ENCODE measurements at regions not wholly inside any gene's neighbourhood (a gene's known extent, or its start where the extent isn't known, plus 50 kb on each side); places are given as distances from the start of the nearest gene placed in this dataset.

DNA sequence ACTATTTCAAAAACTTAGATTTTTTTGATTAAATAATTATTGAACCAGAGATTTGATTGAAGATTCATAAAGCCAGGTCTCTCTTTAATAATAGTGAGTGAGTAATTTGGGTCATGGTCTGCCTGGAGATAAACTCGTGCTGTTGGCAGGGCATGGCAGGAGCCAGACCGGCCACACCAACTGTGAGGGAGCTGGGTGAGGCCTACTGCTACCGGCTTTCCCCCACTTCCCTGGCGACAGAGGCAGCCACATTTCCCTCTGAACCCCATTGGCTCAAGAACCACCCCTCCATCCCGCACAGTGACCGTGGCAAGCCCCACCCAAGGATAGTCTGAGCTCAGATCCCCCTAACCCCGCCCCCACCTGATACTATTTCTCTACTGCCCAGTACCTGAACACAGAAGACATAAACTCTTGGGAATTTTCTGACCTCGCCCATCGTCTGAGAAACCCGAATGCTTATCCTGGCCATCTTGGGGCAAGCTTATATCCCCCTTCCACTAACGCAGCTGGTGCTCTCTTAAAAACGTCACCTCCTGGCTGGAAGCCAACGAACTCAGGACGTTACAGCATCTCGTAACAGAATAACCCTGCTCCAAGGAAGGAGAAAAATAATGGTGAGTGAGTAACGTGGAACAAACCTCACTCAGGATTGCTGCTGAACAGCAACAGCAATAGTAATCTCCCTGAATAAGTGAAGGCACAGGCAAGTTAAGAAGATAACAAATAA, 627.6 kb upstream of the PCDH9 start:
- DNase-seq, result no peak

DNA sequence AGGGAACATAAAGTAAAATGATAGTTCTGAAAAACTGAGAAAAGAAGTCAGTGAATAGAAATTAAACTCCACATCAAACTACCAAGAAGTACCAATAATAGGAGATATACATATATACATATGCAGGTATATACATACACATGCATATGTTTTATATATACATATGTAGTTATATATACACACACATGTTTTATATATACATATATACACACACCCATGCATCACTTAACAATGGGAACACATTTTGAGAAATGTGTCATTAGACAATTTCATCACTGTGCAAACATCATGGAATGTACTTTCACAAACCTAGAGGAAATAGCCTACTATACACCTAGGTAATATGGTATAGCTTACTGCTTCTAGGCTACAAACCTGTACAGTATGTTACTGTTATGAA, 626.8 kb upstream of the PCDH9 start:
- no peak for DNase-seq

DNA sequence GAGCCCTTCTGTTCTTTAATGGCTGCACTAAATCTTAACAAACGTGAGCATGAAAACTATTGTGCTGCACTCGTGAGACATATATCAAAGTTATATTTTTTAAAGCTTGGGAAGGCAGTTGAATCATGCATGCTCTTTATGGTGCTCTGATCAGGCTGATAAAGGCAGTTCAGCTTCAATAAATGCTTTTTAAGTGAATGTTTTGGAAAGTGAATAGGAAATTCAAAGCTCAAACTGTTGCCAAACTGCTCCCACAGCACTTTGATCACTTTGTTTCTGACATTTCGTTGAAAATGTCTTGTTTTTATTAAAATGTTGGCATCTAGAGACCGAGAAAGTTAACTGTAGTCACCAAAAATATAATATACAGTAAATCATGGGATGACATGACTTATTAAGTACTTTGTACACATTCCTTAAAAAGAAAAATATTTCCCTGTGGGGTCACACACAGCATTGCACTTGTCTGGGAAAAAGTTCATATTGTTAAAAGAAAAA, 625.7 kb upstream of the PCDH9 start:
- no peak for DNase-seq

DNA sequence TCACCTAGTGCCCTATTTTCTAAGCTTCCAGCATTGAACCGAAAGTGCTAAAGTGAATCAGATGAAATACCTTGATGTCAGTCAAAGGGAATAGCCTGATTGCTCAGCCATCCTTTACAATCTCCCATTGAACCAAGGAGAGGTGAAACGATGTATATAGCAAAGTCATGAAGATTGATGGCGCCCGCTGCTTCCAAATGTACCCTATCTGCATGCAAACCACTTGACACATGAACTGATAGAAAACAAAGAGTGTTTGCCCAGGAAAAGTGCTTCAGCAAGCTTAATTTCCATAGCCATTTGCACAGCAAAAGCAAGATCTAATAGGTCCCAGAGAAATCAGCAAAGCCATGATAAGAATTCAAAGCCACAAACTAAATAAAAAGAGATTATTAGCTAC, 624.9 kb upstream of the PCDH9 start:
- no peak for DNase-seq

DNA sequence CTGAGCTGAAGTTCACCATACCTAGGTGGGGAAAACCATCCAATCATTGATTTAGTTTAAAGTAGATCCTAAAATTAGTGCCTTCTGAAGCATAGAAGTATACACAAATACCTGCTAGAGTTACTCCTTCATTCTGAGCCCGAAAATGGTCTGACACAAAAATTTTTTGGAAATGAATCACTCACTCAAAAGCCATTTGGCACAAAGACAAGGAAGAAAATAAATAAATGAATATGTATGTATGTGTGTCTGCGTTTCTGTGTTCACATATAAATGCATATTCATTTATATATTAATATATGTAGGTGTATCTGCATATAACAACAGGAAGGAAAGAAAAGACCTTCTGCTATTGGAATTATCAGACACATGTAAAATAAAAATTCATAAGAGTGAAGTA, 614.4 kb upstream of the PCDH9 start:
- no peak for DNase-seq

DNA sequence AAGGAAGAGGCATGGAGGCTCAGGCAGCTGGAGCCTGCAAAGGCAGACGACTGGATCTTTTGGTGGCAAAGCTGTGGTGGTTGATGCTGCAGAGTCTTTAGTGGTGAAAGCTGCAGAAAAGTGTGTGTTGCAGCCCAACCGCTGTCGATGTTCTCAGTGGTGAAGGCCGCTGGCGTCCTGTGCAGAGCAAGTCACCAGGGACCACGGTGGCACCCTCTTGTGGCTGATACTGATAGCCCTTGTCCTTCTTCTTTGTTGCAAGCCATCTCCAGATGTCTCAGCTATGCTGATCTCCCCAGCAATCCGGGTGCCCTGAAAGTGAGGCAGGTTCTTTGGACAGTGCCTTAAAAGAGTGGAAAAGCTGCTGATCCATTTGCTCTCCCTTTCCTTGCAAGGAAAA, 610.9 kb upstream of the PCDH9 start:
- no peak for DNase-seq

DNA sequence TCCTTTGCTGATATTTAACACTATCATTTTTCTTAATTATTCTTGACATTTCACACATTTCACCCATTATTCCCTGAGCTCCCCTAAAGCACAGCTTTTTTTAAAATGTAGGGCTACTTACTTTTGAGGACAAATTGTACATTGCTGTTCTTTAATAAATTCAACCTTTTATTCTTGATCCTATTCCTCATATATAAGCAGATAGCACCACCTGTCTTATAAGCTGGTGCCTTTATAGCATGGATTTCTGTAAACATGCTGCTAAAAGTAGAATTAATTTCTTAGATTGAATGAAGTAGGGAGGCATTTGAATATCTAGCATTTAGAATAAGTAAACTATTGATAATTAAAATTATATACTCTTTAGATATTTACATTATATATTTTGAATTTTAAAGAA, 603.4 kb upstream of the PCDH9 start:
- DNase-seq, result no peak

DNA sequence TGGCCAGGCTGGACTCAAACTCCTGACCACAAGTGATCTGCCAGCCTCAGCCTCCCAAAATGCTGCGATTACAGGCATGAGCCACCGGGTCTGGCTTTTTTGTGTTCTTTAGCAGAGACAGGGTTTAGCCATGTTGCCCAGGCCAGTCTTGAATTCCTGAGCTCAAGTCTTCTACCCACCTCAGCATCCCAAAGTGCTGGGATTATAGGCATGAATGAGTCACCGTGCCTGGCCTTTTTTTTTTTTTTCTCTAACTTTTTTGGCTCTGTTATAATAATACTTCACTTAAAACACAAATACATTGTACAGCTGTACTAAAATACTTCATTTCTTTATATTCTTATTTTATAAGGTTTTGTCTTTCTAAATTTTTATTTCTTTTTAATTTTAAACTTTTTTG, 599.5 kb upstream of the PCDH9 start:
- no peak for DNase-seq

DNA sequence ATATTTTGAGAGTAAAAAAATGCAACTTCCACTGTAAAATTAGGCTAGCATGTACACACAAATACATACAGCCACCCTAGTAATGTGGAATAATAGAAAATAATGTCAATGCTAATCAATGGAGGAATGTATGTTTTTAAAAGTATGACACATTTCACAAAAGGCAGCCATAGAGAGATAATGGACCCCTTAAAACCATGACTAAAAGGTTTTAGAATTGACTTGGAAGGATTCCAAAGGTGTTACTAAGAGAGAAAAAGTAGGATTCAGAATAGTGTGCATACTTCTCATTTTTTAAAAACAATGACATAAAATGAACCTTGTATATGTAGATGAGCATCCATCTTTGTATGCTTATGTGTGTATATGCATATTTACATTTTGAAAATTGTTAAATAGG, 597.9 kb upstream of the PCDH9 start:
- no peak for DNase-seq

DNA sequence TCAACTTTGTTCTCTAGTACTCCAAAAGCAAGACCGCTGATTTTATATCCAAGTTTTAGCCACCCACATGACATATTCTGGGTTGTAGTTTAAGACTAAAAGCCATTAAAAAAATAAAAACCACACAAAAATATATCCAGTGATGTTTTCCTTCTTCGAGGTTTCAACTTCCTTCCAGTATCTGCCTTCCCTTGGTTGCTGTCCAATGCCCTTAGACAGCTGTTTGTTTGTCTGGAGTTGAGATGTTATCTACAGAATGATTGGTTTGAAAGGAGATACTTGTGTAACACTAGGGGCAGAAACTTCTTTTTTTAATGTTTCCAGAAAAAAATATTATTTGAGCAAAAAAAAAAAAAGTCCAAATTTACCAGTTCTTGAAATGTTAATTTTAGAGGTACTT, 591.5 kb upstream of the PCDH9 start:
- DNase-seq, result no peak

DNA sequence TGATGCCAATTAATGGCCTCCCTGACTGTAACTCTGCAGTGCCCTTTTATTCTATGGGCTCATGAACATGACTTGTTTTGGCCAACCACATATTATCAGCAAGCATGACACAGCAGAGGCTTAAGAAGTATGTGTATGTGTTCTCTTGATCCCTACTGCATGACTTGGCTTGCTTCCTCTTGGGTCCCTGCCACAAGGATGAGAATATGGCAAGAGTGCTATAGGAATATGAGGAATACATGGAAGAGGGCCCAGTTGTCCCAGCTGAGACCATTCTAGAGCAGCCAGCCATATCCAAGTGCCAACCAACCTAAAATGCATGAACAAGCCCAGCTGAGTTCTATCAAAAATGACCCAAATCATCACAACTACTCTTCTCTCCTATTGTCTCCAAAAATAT, 576.7 kb upstream of the PCDH9 start:
- peak; percentile 75 for DNase-seq

DNA sequence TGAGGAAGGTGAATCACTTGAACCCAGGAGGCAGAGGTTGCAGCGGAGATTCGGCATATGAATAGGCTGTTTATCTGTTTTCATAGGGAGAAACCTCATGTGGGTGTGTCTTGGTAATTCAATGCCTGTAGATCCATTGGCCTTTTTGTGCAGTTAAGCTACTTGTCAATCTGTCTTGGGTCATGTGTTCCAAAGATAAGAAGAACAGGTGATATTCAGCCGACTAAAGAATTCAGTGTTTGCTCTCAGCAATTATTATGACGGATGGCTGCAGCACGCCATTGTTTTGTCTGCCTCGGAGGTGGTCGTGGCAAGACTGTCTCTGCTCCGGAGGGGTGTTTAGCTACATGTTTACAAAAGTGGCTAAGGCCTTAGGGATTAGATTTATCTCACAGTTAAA, 573.0 kb upstream of the PCDH9 start:
- DNase-seq, result no peak

DNA sequence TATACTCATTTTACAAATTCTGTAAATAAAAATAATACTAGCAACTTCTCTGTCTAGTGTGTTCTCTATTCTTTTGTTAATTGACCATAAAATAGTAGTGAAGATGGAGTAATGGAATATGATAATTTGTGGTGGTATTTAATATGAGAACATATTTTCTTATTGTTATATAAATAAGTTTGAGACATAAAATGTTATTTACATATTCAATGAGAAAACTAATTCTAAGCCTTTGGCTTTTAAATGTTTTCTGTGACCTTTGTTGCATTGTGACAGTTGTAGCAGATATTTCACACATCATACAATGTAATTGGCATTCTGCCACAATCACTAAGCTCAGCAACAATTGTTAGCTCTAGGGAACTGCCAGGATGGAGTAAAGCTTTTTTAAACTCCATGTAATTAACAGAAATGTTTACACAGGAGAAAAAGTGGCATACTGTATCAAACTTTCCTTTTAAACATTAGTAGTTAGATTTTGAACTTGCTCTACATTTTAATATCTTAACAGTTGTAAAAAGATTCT, 562.1 kb upstream of the PCDH9 start:
- DNase-seq, result no peak

DNA sequence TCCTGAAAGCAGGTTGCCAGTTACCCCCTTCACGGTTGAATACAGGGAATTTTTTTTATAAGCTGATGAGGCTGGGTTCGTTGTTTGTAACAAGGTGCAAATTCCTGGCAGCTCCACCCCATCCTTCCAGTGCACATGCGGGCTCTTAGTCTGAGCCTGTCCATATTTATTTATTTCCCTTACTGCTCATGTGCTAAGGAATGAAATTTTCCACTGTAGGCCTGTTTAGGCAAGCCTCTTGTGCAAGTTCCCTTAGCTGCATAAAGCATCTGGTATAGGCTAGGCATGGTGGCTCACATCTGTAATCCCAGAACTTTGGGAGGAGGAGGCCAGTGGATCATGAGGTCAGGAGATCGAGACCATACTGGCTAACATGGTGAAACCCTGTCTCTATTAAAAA, 560.9 kb upstream of the PCDH9 start:
- no peak for DNase-seq

DNA sequence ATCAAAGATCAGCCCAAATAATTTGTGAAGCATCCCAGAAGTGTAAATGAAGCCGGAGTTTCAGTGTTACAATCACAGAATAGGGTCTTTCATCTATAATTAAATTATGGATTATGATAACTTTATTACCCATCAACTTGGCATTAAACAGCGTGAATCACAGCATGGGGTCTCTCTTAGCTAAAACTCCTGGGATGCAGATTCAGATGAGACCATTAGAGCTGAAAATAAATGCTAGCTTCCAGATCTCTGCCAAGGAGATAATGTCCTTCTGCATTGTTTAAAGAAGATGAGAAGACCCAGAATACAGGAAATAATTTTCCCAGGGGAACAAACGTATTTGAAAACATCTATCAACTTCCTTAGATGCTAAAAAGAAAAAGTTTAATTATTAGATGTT, 546.0 kb upstream of the PCDH9 start:
- DNase-seq, result no peak

DNA sequence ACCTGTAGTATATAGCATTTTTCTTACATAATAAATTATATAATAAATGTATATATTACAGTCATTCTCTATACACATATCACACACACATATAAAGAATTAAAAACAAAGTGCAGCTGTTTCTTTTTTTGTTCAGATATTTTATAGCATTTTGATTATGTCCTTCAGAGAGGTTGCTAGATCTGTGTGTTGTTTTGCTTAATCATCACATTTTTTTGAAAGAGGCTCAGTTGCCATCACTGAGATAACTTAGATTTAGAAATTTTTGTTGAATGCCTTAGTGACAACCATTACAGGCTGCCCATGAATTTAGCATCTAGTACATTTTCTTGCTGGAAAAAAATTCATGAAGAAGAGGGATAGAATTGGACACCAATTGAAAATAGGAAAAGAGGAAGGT, 545.2 kb upstream of the PCDH9 start:
- DNase-seq, result no peak

DNA sequence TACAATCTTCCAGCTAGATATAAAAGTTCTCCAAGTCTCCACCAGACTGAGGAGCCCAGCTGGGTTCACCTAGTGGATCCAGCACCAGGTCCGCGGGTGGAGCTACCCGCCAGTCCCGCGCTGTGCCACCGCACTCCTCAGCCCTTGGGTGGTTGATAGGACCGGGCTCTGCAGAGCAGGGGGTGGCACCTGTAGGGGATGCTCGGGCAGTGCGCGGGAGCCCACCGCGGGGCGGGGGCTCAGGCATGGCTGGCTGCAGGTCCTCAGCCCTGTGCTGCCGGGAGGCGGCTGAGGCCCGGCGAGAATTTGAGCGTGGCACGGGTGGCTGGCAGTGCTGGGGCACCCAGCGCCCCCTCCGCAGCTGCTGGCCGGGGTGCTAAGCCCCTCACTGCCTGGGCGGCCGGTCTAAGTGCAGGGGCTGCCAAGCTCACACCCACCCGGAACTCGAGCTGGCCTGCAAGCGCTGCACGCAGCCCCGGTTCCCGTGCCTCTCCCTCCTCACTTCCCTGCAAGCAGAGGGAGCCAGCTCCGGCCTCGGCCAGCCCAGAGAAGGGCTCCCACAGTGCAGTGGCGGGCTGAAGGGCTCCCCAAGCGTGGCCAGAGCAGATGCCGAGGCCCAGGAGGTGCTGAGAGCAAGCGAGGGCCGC, 542.8 kb upstream of the PCDH9 start:
- no peak for DNase-seq

DNA sequence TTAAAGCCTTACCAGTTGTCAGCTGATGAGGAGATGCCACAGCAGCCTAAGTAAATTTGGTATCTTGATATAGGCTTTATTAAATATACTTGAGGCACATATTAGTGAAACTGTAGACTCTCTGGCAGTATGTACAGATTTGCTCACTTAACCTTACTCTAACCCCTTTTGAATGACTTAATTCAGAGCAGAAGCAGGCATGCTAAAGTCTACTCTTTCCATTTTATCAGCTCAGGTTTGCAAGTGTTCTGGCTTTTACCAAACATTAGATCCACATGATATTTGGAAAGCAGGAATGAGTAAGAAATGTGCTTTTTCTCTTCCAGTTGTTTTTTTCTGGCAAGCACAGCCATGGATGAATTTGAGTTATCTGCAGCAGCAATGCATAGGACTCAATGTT, 541.0 kb upstream of the PCDH9 start:
- no peak for DNase-seq

DNA sequence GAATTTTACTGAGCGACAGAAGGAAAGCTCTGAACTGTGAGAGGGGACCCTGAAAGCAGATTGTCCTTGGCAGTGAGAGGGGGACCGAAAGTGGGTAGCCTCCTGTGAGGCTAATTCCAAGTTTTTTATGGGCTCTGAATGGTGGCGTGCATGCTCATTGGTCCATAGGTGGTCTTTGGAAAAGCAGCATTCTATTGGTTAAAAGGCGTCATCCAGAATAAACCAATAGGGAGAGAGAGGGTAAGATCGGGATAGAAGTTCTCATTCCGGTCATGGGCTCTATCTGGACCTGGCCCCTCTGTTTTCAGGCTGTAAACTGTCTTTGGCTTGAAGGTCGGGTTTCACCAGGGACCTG, 539.8 kb upstream of the PCDH9 start:
- no peak for DNase-seq

DNA sequence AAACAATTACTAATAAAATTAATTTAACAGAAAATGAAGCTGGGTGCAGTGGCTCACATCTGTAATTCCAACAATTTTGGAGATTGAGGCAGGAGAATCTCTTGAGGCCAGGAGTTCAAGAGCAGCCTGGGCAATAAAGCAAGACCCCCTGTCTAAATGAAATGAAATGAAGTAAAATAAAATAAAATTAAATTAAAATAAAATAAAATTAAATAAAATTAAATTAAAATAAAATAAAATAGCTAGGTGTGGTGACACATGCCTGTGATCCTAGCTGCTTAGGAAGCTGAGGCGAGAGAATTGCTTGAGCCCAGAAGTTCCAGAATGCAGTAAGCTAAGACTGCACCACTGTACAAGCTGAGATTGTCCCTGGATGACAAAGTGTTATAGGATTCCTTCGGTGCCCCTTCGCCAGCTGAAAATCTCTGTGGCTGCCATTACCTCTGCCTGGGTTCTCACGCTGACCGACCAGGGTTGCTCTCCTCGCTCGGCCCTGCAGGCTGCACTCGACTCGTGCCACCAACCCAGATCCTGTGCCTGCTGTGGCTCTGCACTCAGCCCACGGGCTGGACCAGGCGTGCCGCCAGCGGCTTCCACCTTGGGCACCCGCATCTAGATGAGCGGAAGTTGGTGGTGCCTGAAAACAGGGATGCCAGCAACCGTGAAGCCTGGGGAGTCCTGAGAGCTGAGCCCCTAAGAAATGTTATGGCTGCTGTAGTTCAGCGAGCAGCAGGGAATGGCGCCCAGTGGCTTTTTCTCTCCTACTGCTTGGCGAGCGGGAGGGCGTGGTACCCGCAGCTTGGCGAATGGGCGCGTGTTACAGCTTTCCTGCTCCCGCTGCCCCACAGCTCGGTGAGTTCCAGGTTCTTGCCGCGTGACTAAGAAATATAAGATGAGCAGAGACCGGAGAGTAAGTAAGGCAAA, 539.2 kb upstream of the PCDH9 start:
- DNase-seq, result no peak

DNA sequence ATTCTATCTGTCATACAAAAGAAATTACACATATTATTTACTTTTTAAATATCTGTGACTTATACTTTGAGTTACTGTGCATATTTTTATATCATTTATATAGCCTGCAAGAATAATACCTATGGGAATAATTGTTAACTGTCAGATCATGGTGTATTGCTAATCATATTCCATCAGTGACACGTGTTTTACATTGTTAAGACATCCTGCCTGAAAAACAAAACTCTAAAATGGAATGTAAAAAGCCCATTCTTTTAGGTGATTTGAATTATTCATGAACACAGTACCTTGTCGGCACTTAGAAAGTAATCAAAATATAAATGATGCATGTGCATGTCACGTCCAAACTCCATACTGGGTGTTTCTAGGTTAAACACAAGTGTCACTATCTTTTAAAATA, 533.8 kb upstream of the PCDH9 start:
- DNase-seq, result no peak

DNA sequence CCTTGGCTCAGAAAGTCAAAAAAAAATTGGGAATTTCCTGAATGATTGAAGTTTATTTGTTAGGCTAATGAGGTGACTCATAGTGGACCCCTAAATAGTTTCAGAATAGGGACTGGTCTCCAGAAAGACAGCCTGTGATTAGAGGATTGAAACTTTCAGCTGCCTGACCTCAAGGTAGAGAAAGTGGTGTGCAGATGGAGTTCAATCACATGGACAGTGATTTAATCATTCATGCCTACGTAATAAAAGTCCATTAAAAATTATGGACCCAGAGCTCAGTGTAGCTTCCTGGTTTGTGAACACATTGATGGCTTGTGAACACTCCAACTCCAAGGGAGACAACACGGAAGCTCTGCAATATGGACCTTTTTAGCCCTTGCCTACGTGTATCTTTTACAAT, 533.2 kb upstream of the PCDH9 start:
- DNase-seq, result no peak

DNA sequence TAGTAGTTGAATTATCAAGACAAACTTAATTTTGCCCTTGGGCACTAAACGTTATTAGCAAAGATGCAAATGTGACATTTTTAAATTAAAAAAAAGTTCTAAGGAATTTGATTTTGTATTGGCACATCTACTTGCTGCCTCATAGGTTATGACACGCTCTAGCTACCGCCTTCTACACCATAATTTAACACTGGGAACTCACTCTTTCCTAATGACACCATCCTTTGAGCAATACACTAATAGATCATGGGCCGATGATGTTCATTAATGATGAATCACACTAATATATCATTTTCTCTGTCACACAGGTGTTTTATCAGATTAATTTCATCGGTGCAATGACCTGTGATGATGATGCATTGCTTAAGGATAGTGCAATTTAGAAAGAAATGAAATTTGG, 528.8 kb upstream of the PCDH9 start:
- no peak for DNase-seq

DNA sequence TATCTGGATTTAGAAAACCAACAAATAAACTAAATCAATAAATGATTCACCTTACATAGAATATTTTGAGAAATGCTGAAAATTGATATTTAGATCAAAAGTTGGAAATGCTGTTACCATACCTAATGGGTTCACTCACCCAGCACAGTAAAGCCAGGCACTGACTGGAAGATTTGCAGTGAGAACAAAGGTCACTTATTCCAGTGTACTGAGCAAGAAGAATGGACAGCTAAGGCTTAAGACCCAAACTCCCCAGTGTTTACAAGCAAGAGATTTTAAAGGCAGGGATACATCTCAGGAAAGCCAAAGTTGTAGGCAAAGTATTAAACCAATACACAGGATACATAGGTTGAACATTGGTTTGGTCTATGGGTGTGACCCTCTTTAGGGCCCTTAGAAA, 523.9 kb upstream of the PCDH9 start:
- no peak for DNase-seq

Data from NCI-H446 treated with DMSO at 0.1 percent for 48 hours (cell line).